K562 (cell line): ENCODE measurements at regions not wholly inside any gene's neighbourhood (a gene's known extent, or its start where the extent isn't known, plus 50 kb on each side); places are given as distances from the start of the nearest gene placed in this dataset.

Source experiments
- BHLHE40 ChIP-seq: IDR thresholded peaks from 2 replicates; pipeline ENCODE4 v1.6.1; 2011; ENCODE audit warnings: low read length, improper control_type of control experiment
- CEBPB ChIP-seq: fragments of 450-650 bp; IDR thresholded peaks from 2 replicates; pipeline ENCODE4 v1.6.1; 2016; ENCODE audit warnings: missing genetic modification characterization, missing compliant biosample characterization
- CTCF ChIP-seq, 3 experiments: IDR thresholded peaks in 2 of 3; conservative IDR thresholded peaks in 1 of 3; 2 replicates each; pipeline ENCODE4 v1.5.1; 2011 to 2012; ENCODE audit warnings: low read length in 3 of 3, mild to moderate bottlenecking in 3 of 3, control low read depth in 2 of 3, improper control_type of control experiment in 1 of 3, inconsistent platforms in 1 of 3, low read depth in 1 of 3, mixed read lengths in 1 of 3, moderate library complexity in 1 of 3; ENCODE audit not compliant: insufficient read depth in 2 of 3
- FOXM1 ChIP-seq, 2 experiments: fragments of 450-650 bp in 1 of 2; sonication (generic) in 1 of 2; formaldehyde crosslinking in 1 of 2; IDR thresholded peaks; 2 replicates each; pipeline versions ENCODE4 v1.6.1 to v1.9.0; 2017 to 2022; ENCODE audit warnings: low read depth in 2 of 2, mild to moderate bottlenecking in 2 of 2, missing genetic modification reagents in 1 of 2, moderate library complexity in 1 of 2
- JUN ChIP-seq, 2 experiments: sonication (generic) in 1 of 2; formaldehyde crosslinking in 1 of 2; IDR thresholded peaks; 2 replicates each; pipeline versions ENCODE4 v1.6.1 to v1.8.0; 2012 to 2022; ENCODE audit warnings: borderline replicate concordance in 2 of 2, mild to moderate bottlenecking in 2 of 2, improper control_type of control experiment in 1 of 2, low read depth in 1 of 2, low read length in 1 of 2, missing genetic modification reagents in 1 of 2
- MIER1 ChIP-seq: fragments of 450-650 bp; IDR thresholded peaks from 2 replicates; pipeline ENCODE4 v1.6.1; 2016; ENCODE audit warnings: antibody characterized with exemption, mild to moderate bottlenecking, low read depth
- RCOR1 ChIP-seq, 2 experiments: IDR thresholded peaks; 2 replicates each; pipeline ENCODE4 v1.6.1; 2012; ENCODE audit warnings: low read depth in 2 of 2, low read length in 2 of 2, borderline replicate concordance in 1 of 2, improper control_type of control experiment in 1 of 2
- TFAP4 ChIP-seq: sonication (generic); formaldehyde crosslinking; IDR thresholded peaks from 2 replicates; pipeline ENCODE4 v1.8.0; 2022; ENCODE audit warnings: missing genetic modification reagents, mild to moderate bottlenecking, moderate library complexity, borderline replicate concordance

- no peak for TF ChIP-seq JUN (IDR thresholded peaks at IDR 0.05; ENCODE audit: borderline replicate concordance, low read depth, low read length)
- TF ChIP-seq JUN (CRISPR knock-in tag; IDR thresholded peaks at IDR 0.05; ENCODE audit: borderline replicate concordance) = no peak
- TF ChIP-seq RCOR1 (IDR thresholded peaks at IDR 0.05; ENCODE audit: borderline replicate concordance in 1 of 2, low read depth in 2 of 2, low read length in 2 of 2) = no peak
- TF ChIP-seq CEBPB (tag) = no peak
- no peak for TF ChIP-seq TFAP4
- no peak for TF ChIP-seq FOXM1 (IDR thresholded peaks at IDR 0.05; ENCODE audit: low read depth)
- TF ChIP-seq FOXM1 (CRISPR knock-in tag; IDR thresholded peaks at IDR 0.05; ENCODE audit: low read depth) = no peak
- TF ChIP-seq CTCF (IDR thresholded peaks at IDR 0.05 in 2 of 3, conservative IDR thresholded peaks at IDR 0.05 in 1 of 3; ENCODE audit: insufficient read depth in 2 of 3, low read depth in 1 of 3, low read length in 3 of 3) = no peak
- no peak for TF ChIP-seq BHLHE40
- TF ChIP-seq MIER1 = no peak
Observed at GRCh38 chr2:238645095-238645494, 202.8 kb upstream of the TWIST2 start.
